PFSK-1 (cell line): ENCODE measurements at regions not wholly inside any gene's neighbourhood (a gene's known extent, or its start where the extent isn't known, plus 50 kb on each side); places are given as distances from the start of the nearest gene placed in this dataset.

Experiments used
- FOXP2 ChIP-seq: optimal IDR thresholded peaks from 2 replicates; pipeline ENCODE3; 2011; ENCODE audit warnings: borderline replicate concordance, control low read depth, inconsistent platforms; ENCODE audit not compliant: insufficient read depth; ENCODE audit errors: extremely low read length, extremely low read depth
- POLR2AphosphoS5 ChIP-seq: IDR thresholded peaks from 2 replicates; pipeline ENCODE4 v1.6.1; 2012; ENCODE audit warnings: low read depth, mild to moderate bottlenecking, control low read depth, low read length, moderate library complexity
- SIN3A ChIP-seq: IDR thresholded peaks from 2 replicates; pipeline ENCODE4 v1.6.1; 2012; ENCODE audit warnings: mild to moderate bottlenecking, low read length, moderate library complexity, borderline replicate concordance; ENCODE audit not compliant: insufficient read depth
- TAF1 ChIP-seq: IDR thresholded peaks from 2 replicates; pipeline ENCODE4 v1.6.1; 2012; ENCODE audit warnings: low read length, control low read depth, borderline replicate concordance; ENCODE audit not compliant: insufficient read depth
- TF ChIP-seq, protein P1 (sequence below), 2 experiments: IDR thresholded peaks; 2 replicates each; pipeline versions ENCODE4 v1.6.1 to v1.8.0; 2011 to 2012; ENCODE audit warnings: low read depth in 2 of 2, low read length in 2 of 2, control low read depth in 1 of 2, inconsistent platforms in 1 of 2, mild to moderate bottlenecking in 1 of 2, moderate library complexity in 1 of 2; ENCODE audit not compliant: insufficient read depth in 1 of 2

DNA sequence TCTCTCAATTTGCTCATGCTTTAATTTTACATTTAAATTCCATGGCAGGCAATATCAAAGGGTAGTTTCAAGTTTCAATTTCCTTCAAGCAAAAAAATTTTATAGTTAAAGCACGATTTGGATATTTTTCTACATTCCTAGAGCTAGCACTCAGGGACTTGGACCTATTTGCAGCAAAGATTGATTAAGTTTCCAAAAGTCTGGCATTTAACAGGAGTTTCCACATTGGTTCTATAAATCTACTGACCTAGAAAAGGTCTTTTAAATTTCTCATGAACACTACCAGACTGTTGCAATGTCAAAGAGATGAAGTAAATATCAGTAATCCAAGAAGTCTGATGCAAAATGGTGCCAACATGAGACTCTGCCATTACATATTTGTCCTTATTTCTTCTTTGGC is 253.7 kb upstream of the LINC00305 start:
- TF ChIP-seq TAF1 (no peak), SIN3A (no peak), POLR2AphosphoS5 (no peak), FOXP2 (no peak)
- TF ChIP-seq, protein P1, sequence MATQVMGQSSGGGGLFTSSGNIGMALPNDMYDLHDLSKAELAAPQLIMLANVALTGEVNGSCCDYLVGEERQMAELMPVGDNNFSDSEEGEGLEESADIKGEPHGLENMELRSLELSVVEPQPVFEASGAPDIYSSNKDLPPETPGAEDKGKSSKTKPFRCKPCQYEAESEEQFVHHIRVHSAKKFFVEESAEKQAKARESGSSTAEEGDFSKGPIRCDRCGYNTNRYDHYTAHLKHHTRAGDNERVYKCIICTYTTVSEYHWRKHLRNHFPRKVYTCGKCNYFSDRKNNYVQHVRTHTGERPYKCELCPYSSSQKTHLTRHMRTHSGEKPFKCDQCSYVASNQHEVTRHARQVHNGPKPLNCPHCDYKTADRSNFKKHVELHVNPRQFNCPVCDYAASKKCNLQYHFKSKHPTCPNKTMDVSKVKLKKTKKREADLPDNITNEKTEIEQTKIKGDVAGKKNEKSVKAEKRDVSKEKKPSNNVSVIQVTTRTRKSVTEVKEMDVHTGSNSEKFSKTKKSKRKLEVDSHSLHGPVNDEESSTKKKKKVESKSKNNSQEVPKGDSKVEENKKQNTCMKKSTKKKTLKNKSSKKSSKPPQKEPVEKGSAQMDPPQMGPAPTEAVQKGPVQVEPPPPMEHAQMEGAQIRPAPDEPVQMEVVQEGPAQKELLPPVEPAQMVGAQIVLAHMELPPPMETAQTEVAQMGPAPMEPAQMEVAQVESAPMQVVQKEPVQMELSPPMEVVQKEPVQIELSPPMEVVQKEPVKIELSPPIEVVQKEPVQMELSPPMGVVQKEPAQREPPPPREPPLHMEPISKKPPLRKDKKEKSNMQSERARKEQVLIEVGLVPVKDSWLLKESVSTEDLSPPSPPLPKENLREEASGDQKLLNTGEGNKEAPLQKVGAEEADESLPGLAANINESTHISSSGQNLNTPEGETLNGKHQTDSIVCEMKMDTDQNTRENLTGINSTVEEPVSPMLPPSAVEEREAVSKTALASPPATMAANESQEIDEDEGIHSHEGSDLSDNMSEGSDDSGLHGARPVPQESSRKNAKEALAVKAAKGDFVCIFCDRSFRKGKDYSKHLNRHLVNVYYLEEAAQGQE (IDR thresholded peaks at IDR 0.05; ENCODE audit: insufficient read depth in 1 of 2, low read depth in 2 of 2, low read length in 2 of 2), result no peak
